KMS-11 (cell line): ENCODE measurements at regions not wholly inside any gene's neighbourhood (a gene's known extent, or its start where the extent isn't known, plus 50 kb on each side); places are given as distances from the start of the nearest gene placed in this dataset.

ENCODE experiments used
- H2AFZ ChIP-seq: fragments of 200-600 bp; sonication (generic); 2 replicates; pipeline ENCODE4 v1.6.1; 2016; ENCODE audit warnings: antibody characterized with exemption, mixed run types, low read depth
- H3K27ac ChIP-seq: fragments of 200-600 bp; sonication (generic); 2 replicates; pipeline ENCODE4 v1.6.1; 2016; ENCODE audit warnings: mild to moderate bottlenecking, mixed run types
- H3K27me3 ChIP-seq: fragments of 200-600 bp; sonication (generic); 2 replicates; pipeline ENCODE4 v1.6.1; 2017; ENCODE audit warnings: mild to moderate bottlenecking, low read depth, mixed run types, moderate library complexity; ENCODE audit not compliant: insufficient read depth
- H3K36me3 ChIP-seq: fragments of 200-600 bp; sonication (generic); 2 replicates; pipeline ENCODE4 v1.6.1; 2017; ENCODE audit warnings: mild to moderate bottlenecking, mixed run types; ENCODE audit not compliant: insufficient read depth
- H3K4me1 ChIP-seq: fragments of 200-600 bp; sonication (generic); 2 replicates; pipeline ENCODE4 v1.6.1; 2016; ENCODE audit warnings: mild to moderate bottlenecking, low read depth, mixed run types; ENCODE audit not compliant: poor library complexity, severe bottlenecking
- H3K4me2 ChIP-seq: fragments of 200-600 bp; sonication (generic); 2 replicates; pipeline ENCODE4 v1.7.0; 2016; ENCODE audit warnings: mild to moderate bottlenecking, mixed run types
- H3K4me3 ChIP-seq: fragments of 200-600 bp; sonication (generic); IDR thresholded peaks from 2 replicates; pipeline ENCODE4 v1.6.1; 2017; ENCODE audit warnings: low read depth, low read length, mixed read lengths; ENCODE audit not compliant: insufficient read depth
- H3K79me2 ChIP-seq: fragments of 200-600 bp; sonication (generic); 2 replicates; pipeline ENCODE4 v1.6.1; 2016; ENCODE audit warnings: low read depth, mixed run types; ENCODE audit not compliant: insufficient read depth
- H3K9ac ChIP-seq: fragments of 200-600 bp; sonication (generic); 2 replicates; pipeline ENCODE4 v1.6.1; 2016; ENCODE audit warnings: mild to moderate bottlenecking, mixed run types
- H4K20me1 ChIP-seq: fragments of 200-600 bp; sonication (generic); 2 replicates; pipeline ENCODE4 v1.6.1; 2016; ENCODE audit warnings: mild to moderate bottlenecking, mixed run types; ENCODE audit not compliant: insufficient read depth
- TF ChIP-seq, protein P1 (sequence below): fragments of 200-600 bp; sonication (generic); conservative IDR thresholded peaks from 2 replicates; pipeline ENCODE4 v1.6.1; 2017; ENCODE audit warnings: low read depth, mild to moderate bottlenecking, antibody characterized with exemption, low read length, moderate library complexity, mixed read lengths

- H3K27me3 ChIP-seq, result no peaks in the 10 kb centered on the region
- no peak overlapping the region for H3K9ac ChIP-seq
- H3K27ac ChIP-seq, result no peak overlapping the region
- H3K4me2 ChIP-seq, result no peak overlapping the region
- no peaks in the 10 kb centered on the region for H4K20me1 ChIP-seq
- no peak overlapping the region for H3K4me3 ChIP-seq
- no peak overlapping the region for H2AFZ ChIP-seq
- no peaks in the 10 kb centered on the region for H3K79me2 ChIP-seq
- TF ChIP-seq, protein P1, sequence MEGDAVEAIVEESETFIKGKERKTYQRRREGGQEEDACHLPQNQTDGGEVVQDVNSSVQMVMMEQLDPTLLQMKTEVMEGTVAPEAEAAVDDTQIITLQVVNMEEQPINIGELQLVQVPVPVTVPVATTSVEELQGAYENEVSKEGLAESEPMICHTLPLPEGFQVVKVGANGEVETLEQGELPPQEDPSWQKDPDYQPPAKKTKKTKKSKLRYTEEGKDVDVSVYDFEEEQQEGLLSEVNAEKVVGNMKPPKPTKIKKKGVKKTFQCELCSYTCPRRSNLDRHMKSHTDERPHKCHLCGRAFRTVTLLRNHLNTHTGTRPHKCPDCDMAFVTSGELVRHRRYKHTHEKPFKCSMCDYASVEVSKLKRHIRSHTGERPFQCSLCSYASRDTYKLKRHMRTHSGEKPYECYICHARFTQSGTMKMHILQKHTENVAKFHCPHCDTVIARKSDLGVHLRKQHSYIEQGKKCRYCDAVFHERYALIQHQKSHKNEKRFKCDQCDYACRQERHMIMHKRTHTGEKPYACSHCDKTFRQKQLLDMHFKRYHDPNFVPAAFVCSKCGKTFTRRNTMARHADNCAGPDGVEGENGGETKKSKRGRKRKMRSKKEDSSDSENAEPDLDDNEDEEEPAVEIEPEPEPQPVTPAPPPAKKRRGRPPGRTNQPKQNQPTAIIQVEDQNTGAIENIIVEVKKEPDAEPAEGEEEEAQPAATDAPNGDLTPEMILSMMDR, result no peak
- no peaks in the 10 kb centered on the region; the same call in 1 of the 2 replicates for H3K36me3 ChIP-seq
- H3K4me1 ChIP-seq, result no peaks in the 10 kb centered on the region
Observed at GRCh38 chr3:166060789-166061479, 223.7 kb upstream of the BCHE start.

- H3K27ac ChIP-seq, result no peak overlapping the region
- H2AFZ ChIP-seq, result no peak overlapping the region
- H3K27me3 ChIP-seq, result no peaks in the 10 kb centered on the region
- H3K36me3 ChIP-seq, result no peaks in the 10 kb centered on the region
- no peak overlapping the region for H3K4me2 ChIP-seq
- TF ChIP-seq, protein P1, result no peak
- H3K4me1 ChIP-seq, result peaks cover 16% of the 10 kb centered on the region
- no peaks in the 10 kb centered on the region for H3K79me2 ChIP-seq
- H4K20me1 ChIP-seq, result no peaks in the 10 kb centered on the region
- H3K9ac ChIP-seq, result no peak overlapping the region
- no peak overlapping the region for H3K4me3 ChIP-seq
Observed at GRCh38 chr3:166052440-166052839, 215.2 kb upstream of the BCHE start.

DNA sequence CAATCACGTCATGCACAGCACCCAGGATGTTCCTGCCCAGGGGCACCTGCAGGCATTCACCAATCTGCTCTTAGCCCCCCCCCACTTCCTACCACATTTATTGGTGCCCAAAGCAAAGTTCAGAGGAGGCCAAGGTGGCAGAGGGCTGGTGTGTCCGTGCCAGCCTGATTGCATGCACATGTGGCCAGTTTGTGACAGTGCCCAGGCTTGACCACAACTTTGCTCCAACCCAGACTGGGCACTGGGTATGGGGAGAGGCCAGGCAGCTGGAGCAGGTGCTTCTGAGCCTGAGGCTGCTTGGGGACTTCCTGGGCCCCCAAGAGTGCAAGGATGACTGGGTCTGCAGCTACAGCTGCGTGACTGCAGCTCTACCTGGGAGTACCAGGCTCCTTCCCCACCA, 192.3 kb upstream of the BCHE start:
- TF ChIP-seq, protein P1, result no peak

GRCh38 chr3:166013073-166013679, 176.0 kb upstream of the BCHE start:
- H3K4me1 ChIP-seq, result no peaks in the 10 kb centered on the region
- H4K20me1 ChIP-seq, result no peaks in the 10 kb centered on the region
- no peak overlapping the region for H3K27ac ChIP-seq
- H3K9ac ChIP-seq, result no peak overlapping the region
- TF ChIP-seq, protein P1, result peak; percentile 69; the same call in 1 of the 2 replicates
- no peak overlapping the region for H3K4me3 ChIP-seq
- H2AFZ ChIP-seq, result no peak overlapping the region
- no peaks in the 10 kb centered on the region for H3K79me2 ChIP-seq
- no peaks in the 10 kb centered on the region for H3K27me3 ChIP-seq
- H3K36me3 ChIP-seq, result no peaks in the 10 kb centered on the region
- no peak overlapping the region for H3K4me2 ChIP-seq

More for the DNA sequence above, 192.3 kb upstream of the BCHE start:
- no peaks in the 10 kb centered on the region for H3K36me3 ChIP-seq
- H3K4me3 ChIP-seq, result no peak overlapping the region
- no peaks in the 10 kb centered on the region for H3K27me3 ChIP-seq
- no peak overlapping the region for H2AFZ ChIP-seq
- H3K4me1 ChIP-seq, result no peaks in the 10 kb centered on the region
- no peaks in the 10 kb centered on the region for H4K20me1 ChIP-seq
- no peak overlapping the region for H3K27ac ChIP-seq
- H3K4me2 ChIP-seq, result no peak overlapping the region
- H3K9ac ChIP-seq, result no peak overlapping the region
- no peaks in the 10 kb centered on the region for H3K79me2 ChIP-seq
